AG04449 (cell line): ENCODE measurements at regions not wholly inside any gene's neighbourhood (a gene's known extent, or its start where the extent isn't known, plus 50 kb on each side); places are given as distances from the start of the nearest gene placed in this dataset.

ENCODE experiments used
- CTCF ChIA-PET: fragments of 350-600 bp; formaldehyde crosslinking; extraction: SDS; loops from one replicate; lab custom pipeline; 2021; ENCODE audit warnings: antibody characterized with exemption; lab: Yijun Ruan, JAX
- POLR2A ChIA-PET: fragments of 400-600, 350-600 bp; formaldehyde crosslinking; extraction: SDS; loops from one replicate; lab custom pipeline; 2020; ENCODE audit warnings: antibody characterized with exemption, inconsistent platforms; lab: Yijun Ruan, JAX
- DNase-seq: peaks from one replicate; pipeline ENCODE4 v3.0.0-alpha.2; 2010; ENCODE audit warnings: low read depth, low spot score
- H3K4me3 ChIP-seq: 2 replicates; pipeline ENCODE4 v1.5.1; 2011; ENCODE audit warnings: low read depth, mild to moderate bottlenecking, control low read depth, low read length
- TF ChIP-seq, protein P1 (sequence below): IDR thresholded peaks from one replicate; pipeline ENCODE4 v1.5.1; 2011; ENCODE audit warnings: mild to moderate bottlenecking, moderate library complexity, low read length, control low read depth, inconsistent platforms; ENCODE audit not compliant: insufficient read depth; ENCODE audit errors: missing control alignments

DNA sequence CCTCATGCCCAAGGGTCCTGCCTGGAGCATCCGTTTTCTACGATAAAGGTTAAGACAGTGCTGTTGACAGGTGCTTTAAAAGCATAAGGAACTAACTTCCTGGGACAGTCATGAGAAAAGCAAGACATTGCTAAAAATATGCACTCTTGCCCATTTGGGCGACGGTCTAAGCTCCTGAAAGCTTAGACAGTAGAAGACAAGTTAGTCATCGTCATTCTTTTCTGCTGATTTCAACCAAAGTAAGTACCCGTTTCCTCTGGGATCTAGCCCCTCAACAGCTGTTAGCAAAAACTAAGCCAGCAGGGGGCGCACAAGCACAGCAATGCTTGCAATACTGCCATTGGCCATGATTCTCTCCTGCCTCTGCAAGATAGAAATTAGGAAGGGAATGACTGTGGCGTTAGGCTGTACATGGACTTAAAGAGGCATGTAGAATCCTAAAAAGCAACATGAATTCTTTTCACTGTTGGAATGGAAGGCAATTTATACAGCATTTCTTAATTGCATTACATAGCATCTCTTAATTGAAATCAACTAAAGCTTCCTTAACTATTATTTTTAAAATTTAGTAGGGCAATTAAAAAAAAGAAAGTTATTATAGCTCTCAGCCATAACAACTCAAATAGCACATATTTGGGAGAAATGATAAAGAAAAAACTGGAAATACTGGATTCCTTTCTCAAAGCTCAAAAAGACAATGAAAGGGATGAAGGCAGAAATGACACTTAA lies 147.8 kb upstream of the RALGAPA2 start:
- TF ChIP-seq, protein P1, sequence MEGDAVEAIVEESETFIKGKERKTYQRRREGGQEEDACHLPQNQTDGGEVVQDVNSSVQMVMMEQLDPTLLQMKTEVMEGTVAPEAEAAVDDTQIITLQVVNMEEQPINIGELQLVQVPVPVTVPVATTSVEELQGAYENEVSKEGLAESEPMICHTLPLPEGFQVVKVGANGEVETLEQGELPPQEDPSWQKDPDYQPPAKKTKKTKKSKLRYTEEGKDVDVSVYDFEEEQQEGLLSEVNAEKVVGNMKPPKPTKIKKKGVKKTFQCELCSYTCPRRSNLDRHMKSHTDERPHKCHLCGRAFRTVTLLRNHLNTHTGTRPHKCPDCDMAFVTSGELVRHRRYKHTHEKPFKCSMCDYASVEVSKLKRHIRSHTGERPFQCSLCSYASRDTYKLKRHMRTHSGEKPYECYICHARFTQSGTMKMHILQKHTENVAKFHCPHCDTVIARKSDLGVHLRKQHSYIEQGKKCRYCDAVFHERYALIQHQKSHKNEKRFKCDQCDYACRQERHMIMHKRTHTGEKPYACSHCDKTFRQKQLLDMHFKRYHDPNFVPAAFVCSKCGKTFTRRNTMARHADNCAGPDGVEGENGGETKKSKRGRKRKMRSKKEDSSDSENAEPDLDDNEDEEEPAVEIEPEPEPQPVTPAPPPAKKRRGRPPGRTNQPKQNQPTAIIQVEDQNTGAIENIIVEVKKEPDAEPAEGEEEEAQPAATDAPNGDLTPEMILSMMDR, result peak; percentile 77
- H3K4me3 ChIP-seq, result no peak overlapping the region
- POLR2A ChIA-PET, result no interaction called here
- peak; percentile 40 for DNase-seq
- CTCF ChIA-PET, result interaction anchor here (0.7 to 4.3 kb wide), 16 partner anchors 9 to 715 kb away, joined by 3 to 70 read pairs (median 4); no protein-coding TSS in a partner anchor

GRCh38 chr20:20859510-20859909 lies 147.1 kb upstream of the RALGAPA2 start:
- CTCF ChIA-PET, result interaction anchor here (0.7 to 4.3 kb wide), 11 partner anchors 9 to 712 kb away, joined by 3 to 70 read pairs (median 4); no protein-coding TSS in a partner anchor
- H3K4me3 ChIP-seq, result no peak overlapping the region
- POLR2A ChIA-PET, result no interaction called here
- TF ChIP-seq, protein P1, result no peak
- DNase-seq, result no peak

DNA sequence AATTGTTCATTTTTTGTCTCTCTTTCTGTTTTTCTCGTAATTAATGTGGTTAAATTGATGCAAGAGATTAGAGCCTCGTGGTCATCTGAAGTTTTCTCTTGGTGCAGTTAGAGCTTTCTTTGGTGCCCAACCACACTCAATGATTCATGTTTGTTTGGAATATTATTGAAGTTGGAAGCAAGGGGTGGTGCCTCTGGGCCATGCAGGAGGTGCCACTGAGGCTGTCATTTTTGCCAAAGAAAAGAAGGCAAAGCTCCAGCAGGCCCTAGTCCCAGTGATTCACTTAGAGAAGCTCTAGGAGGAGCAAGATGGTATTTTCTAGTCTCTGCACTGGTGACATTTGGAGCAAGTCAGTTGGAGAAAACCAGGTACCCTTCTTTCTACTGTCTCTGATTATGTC lies 144.5 kb upstream of the RALGAPA2 start:
- POLR2A ChIA-PET, result no interaction called here
- no peak for DNase-seq
- H3K4me3 ChIP-seq, result no peak overlapping the region
- CTCF ChIA-PET, result interaction anchor here (1.5 kb wide), 1 partner anchor 650 kb away, joined by 3 read pairs; no protein-coding TSS in a partner anchor
- TF ChIP-seq, protein P1, result no peak

DNA sequence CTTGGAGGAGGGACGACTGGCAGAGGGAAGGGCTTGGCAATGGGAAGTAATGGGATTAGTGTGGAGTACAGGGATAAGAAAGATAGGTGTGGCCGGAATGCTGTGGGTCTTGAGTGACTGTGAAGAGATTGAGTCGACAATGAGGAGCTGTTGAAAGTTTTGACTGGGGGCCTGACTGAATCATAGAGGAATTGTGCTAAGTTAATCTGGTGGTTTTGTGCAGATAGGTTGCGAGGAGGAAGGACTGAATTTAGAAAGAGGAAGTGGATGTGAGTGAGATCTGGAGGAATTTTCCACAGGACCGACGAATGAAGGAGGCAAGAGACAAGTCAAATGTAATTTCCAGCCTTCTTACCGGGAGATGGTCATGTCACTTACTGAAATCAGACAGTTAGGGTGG lies 143.9 kb upstream of the RALGAPA2 start:
- no peak overlapping the region for H3K4me3 ChIP-seq
- no peak for DNase-seq
- TF ChIP-seq, protein P1, result no peak
- ChIA-PET CTCF (interaction anchor here (1.5 kb wide), 1 partner anchor 651 kb away, joined by 3 read pairs; no protein-coding TSS in a partner anchor), POLR2A (no interaction called here)

GRCh38 chr20:20851385-20851784 lies 138.9 kb upstream of the RALGAPA2 start:
- POLR2A ChIA-PET, result no interaction called here
- no peak for DNase-seq
- TF ChIP-seq, protein P1, result no peak
- H3K4me3 ChIP-seq, result no peak overlapping the region
- CTCF ChIA-PET, result interaction anchor here (0.7 kb wide), 1 partner anchor 384 kb away, joined by 3 read pairs; no protein-coding TSS in a partner anchor

- POLR2A ChIA-PET, result no interaction called here
- CTCF ChIA-PET, result interaction anchor here (0.7 to 2.8 kb wide), 4 partner anchors 10 to 386 kb away, joined by 3 to 12 read pairs (median 3); no protein-coding TSS in a partner anchor
- no peak for DNase-seq
- TF ChIP-seq, protein P1, result no peak
- H3K4me3 ChIP-seq, result no peak overlapping the region
These were observed 138.0 kb upstream of the RALGAPA2 start for GRCh38 chr20:20850407-20850806.
